ENCODE measurements at regions not wholly inside any gene's neighbourhood (a gene's known extent, or its start where the extent isn't known, plus 50 kb on each side); places are given as distances from the start of the nearest gene placed in this dataset.

DNA sequence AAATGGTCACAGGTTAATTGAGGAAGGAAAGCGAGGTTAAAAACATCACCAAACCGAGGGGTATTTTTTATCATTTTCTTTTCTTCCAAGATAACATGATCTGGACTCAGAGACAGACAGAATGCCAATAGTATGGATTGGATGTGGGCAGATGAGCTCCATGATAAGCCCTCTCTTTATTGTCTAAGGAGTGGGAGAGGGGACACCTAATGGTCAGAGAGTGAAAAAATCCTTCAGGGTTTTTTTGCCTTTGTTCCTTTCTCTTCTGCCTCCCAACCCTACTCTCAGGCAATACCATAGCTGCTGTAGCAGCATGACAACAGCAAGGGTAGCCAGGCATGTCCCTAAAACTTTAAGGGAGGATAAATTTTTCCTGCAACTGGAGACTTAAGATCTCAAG lies 94.7 kb downstream of the DIRAS2 start:
- TF ChIP-seq, protein P1, sequence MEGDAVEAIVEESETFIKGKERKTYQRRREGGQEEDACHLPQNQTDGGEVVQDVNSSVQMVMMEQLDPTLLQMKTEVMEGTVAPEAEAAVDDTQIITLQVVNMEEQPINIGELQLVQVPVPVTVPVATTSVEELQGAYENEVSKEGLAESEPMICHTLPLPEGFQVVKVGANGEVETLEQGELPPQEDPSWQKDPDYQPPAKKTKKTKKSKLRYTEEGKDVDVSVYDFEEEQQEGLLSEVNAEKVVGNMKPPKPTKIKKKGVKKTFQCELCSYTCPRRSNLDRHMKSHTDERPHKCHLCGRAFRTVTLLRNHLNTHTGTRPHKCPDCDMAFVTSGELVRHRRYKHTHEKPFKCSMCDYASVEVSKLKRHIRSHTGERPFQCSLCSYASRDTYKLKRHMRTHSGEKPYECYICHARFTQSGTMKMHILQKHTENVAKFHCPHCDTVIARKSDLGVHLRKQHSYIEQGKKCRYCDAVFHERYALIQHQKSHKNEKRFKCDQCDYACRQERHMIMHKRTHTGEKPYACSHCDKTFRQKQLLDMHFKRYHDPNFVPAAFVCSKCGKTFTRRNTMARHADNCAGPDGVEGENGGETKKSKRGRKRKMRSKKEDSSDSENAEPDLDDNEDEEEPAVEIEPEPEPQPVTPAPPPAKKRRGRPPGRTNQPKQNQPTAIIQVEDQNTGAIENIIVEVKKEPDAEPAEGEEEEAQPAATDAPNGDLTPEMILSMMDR (IDR thresholded peaks at IDR 0.05; ENCODE audit: low read length): peak; percentile 29
- no peak for TF ChIP-seq EZH2 (optimal IDR thresholded peaks at IDR 0.05; ENCODE audit: low read depth, low read length)
